ENCODE measurements at regions not wholly inside any gene's neighbourhood (a gene's known extent, or its start where the extent isn't known, plus 50 kb on each side); places are given as distances from the start of the nearest gene placed in this dataset.

DNA sequence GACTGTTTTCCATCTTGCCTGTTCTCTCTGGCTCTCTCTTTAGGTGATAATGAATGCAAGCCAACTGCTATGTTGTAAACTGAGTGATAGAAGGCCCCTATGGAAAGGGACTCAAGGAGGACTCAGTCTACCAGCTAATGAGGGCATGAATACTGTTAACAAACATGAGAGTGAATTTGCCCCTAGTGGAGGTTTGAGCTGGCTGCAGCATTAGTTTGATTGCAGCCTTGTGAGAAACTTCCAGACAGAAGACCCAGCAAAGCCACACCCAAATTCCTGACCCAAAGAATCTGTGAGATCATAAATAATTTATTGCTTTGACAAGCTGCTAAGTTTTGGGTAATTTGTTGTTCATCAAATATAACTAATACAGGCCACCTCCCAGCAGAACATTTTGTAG is 50.0 kb upstream of the PLCB1 start:
- intact Hi-C loops (cut with micrococcal nuclease): no loop called here
- RAD21 ChIA-PET (ENCODE audit: low non-redundant PET in 1 of 2, low total read pairs in 2 of 2, uncharacterized antibody in 2 of 2, unreplicated experiment in 2 of 2): interaction anchor here in 1 of 2 experiments (0.6 kb wide), 1 partner anchor 146 kb away, joined by 3 read pairs; no protein-coding TSS in a partner anchor
- Histone ChIP-seq H3K79me2 (ENCODE audit: insufficient read depth, low read length) (no peaks in the 10 kb centered on the region), H3K36me3 (ENCODE audit: control insufficient read depth in 1 of 2, insufficient read depth in 2 of 2, low read length in 2 of 2) (no peaks in the 10 kb centered on the region), H3K27me3 (ENCODE audit: insufficient read depth, low read length) (no peaks in the 10 kb centered on the region), H3K9me3 (ENCODE audit: control insufficient read depth in 1 of 2, insufficient read depth in 1 of 2, low read depth in 1 of 2, low read length in 2 of 2) (no peaks in the 10 kb centered on the region), H3K4me1 (ENCODE audit: control insufficient read depth in 1 of 2, insufficient read depth in 2 of 2, low read length in 2 of 2) (no peaks in the 10 kb centered on the region), H3K4me2 (ENCODE audit: low read length) (no peak overlapping the region), H3K9ac (ENCODE audit: low read length) (no peak overlapping the region), H3K4me3 (replicated peaks in 1 of 2; ENCODE audit: low read depth in 1 of 2, low read length in 2 of 2) (no peak overlapping the region), H3K9me2 (ENCODE audit: insufficient read depth) (no peaks in the 10 kb centered on the region), H4K20me1 (ENCODE audit: insufficient read depth) (no peaks in the 10 kb centered on the region), H2AFZ (ENCODE audit: low read depth, low read length, poor library complexity, severe bottlenecking) (peak overlapping the region; percentile 15), H3K27ac (ENCODE audit: low read depth, low read length) (no peak overlapping the region)
- TF ChIP-seq, protein P1, sequence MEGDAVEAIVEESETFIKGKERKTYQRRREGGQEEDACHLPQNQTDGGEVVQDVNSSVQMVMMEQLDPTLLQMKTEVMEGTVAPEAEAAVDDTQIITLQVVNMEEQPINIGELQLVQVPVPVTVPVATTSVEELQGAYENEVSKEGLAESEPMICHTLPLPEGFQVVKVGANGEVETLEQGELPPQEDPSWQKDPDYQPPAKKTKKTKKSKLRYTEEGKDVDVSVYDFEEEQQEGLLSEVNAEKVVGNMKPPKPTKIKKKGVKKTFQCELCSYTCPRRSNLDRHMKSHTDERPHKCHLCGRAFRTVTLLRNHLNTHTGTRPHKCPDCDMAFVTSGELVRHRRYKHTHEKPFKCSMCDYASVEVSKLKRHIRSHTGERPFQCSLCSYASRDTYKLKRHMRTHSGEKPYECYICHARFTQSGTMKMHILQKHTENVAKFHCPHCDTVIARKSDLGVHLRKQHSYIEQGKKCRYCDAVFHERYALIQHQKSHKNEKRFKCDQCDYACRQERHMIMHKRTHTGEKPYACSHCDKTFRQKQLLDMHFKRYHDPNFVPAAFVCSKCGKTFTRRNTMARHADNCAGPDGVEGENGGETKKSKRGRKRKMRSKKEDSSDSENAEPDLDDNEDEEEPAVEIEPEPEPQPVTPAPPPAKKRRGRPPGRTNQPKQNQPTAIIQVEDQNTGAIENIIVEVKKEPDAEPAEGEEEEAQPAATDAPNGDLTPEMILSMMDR (IDR thresholded peaks at IDR 0.05 in 2 of 3, conservative IDR thresholded peaks at IDR 0.05 in 1 of 3; ENCODE audit: borderline replicate concordance in 1 of 3, insufficient read depth in 1 of 3, low read depth in 2 of 3, low read length in 2 of 3): peak in 2 of 3 experiments; percentile 65 to 67; a peak in 4 of 6 replicates
- TF ChIP-seq, protein P2, sequence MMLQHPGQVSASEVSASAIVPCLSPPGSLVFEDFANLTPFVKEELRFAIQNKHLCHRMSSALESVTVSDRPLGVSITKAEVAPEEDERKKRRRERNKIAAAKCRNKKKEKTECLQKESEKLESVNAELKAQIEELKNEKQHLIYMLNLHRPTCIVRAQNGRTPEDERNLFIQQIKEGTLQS (IDR thresholded peaks at IDR 0.05): no peak
- CTCF ChIA-PET: interaction anchor here (0.8 to 2.7 kb wide), 8 partner anchors 8 to 641 kb away, joined by 3 to 13 read pairs (median 6); no protein-coding TSS in a partner anchor
- POLR2A ChIA-PET: no interaction called here
- no TSS peak for BruUV-seq (replicated peaks)
- ATAC-seq (peak; percentile 87), DNase-seq (ENCODE audit: low read depth, low spot score) (peak; percentile 7)

Measured in HCT116 (cell line).